CD4-positive, CD25-positive, alpha-beta regulatory T cell (primary cell): ENCODE measurements at regions not wholly inside any gene's neighbourhood (a gene's known extent, or its start where the extent isn't known, plus 50 kb on each side); places are given as distances from the start of the nearest gene placed in this dataset.

Source experiments
- ATAC-seq, 2 donors: fragments of 150-1000 bp; cut with Tn5 transposase; one replicate each; pipeline ENCODE4 v1.10.0; 2021; ENCODE audit warnings: low read depth in 2 of 2, moderate number of reproducible peaks in 2 of 2, moderate library complexity in 1 of 2
- DNase-seq, 3 donors: peaks; one replicate each; pipeline versions ENCODE4 v3.0.0 to v3.0.0-alpha.2; 2012 to 2022; ENCODE audit warnings: mixed read lengths in 1 of 3
- H3K27ac ChIP-seq: one replicate; pipeline ENCODE4 v1.7.0; 2013; ENCODE audit warnings: mild to moderate bottlenecking, low read length; ENCODE audit not compliant: insufficient read depth, poor library complexity, severe bottlenecking
- H3K27me3 ChIP-seq: one replicate; pipeline ENCODE4 v1.7.0; 2013; ENCODE audit warnings: low read length; ENCODE audit not compliant: control insufficient read depth, insufficient read depth
- H3K36me3 ChIP-seq: one replicate; pipeline ENCODE4 v1.7.0; 2013; ENCODE audit warnings: mild to moderate bottlenecking, low read length, moderate library complexity; ENCODE audit not compliant: control insufficient read depth, insufficient read depth
- H3K4me1 ChIP-seq: 2 replicates; pipeline ENCODE4 v1.7.0; 2013; ENCODE audit warnings: mild to moderate bottlenecking, low read length; ENCODE audit not compliant: insufficient read depth, control insufficient read depth, poor library complexity, severe bottlenecking
- H3K4me3 ChIP-seq: one replicate; pipeline ENCODE4 v1.7.0; 2013; ENCODE audit warnings: low read depth, mild to moderate bottlenecking, low read length, moderate library complexity
- H3K9me3 ChIP-seq, 2 experiments: 1 replicate in 1 of 2; 2 replicates in 1 of 2; pipeline ENCODE4 v1.7.0; 2013; ENCODE audit warnings: low read length in 2 of 2, mild to moderate bottlenecking in 1 of 2, moderate library complexity in 1 of 2; ENCODE audit not compliant: control insufficient read depth in 2 of 2
- H3K27ac Mint-ChIP-seq, 3 donors: one replicate each; pipeline ENCODE4 v1.8.0; 2020 to 2022; ENCODE audit warnings: mild to moderate bottlenecking in 3 of 3, mixed read lengths in 3 of 3, moderate library complexity in 2 of 3
- H3K27me3 Mint-ChIP-seq: one replicate; pipeline ENCODE4 v1.8.0; 2022; ENCODE audit warnings: mild to moderate bottlenecking, mixed read lengths
- H3K36me3 Mint-ChIP-seq: one replicate; pipeline ENCODE4 v1.8.0; 2020; ENCODE audit warnings: mixed read lengths
- H3K4me1 Mint-ChIP-seq, 4 donors: one replicate each; pipeline ENCODE4 v1.8.0; 2020 to 2022; ENCODE audit warnings: mixed read lengths in 4 of 4, mild to moderate bottlenecking in 1 of 4
- H3K4me3 Mint-ChIP-seq, 4 donors: one replicate each; pipeline ENCODE4 v1.8.0; 2020 to 2022; ENCODE audit warnings: mild to moderate bottlenecking in 4 of 4, mixed read lengths in 4 of 4, moderate library complexity in 3 of 4
- H3K9me3 Mint-ChIP-seq, 7 donors: one replicate each; pipeline ENCODE4 v1.8.0; 2020 to 2022; ENCODE audit warnings: mixed read lengths in 7 of 7, mild to moderate bottlenecking in 3 of 7, moderate library complexity in 2 of 7

DNA sequence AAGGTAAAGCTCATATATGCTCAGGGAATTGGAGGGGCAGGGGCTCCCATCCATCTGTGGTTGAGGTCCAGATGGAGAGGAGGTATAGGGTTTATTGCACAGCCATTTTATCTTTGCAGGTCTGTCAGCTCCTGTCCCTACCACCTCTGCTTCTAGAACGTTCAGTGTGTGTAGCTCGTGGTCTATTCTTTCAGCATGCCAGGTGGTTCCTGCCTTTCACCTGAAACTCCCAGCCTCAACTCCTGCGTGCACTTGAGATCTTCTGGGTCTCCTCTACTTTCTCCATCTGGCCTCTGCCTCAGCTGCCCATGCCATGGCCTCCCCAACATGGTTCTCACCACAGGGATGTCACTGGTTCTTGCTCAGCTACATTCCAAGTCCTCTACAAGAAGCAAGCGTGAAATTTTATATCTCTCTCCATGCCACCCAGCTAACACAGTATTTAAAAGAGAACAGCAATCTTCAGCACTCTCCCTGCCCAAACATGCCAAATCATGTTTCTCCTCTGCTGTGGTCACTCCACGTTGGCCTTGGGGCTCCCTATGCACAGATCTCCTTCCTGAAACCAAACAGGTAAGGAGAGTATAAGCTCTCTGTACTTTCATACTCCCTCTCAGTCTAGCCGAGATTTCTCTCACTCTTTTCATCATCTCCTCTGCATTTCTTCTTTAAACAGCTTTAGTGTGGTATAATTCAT is 157.8 kb upstream of the TRPC6 start:
- Mint-ChIP-seq H3K4me1 (no peaks in the 10 kb centered on the region), H3K4me3 (no peak overlapping the region), H3K27ac (no peak overlapping the region), H3K36me3 (no peaks in the 10 kb centered on the region), H3K27me3 (no peaks in the 10 kb centered on the region), H3K9me3 (peaks cover 0 to 6% (median 2%) of the 10 kb centered on the region in 7 donors)
- Histone ChIP-seq H3K4me1 (no peaks in the 10 kb centered on the region), H3K27me3 (no peaks in the 10 kb centered on the region), H3K4me3 (no peak overlapping the region), H3K9me3 (no peaks in the 10 kb centered on the region), H3K27ac (no peak overlapping the region), H3K36me3 (no peaks in the 10 kb centered on the region)
- ATAC-seq (no peak), DNase-seq (no peak)

DNA sequence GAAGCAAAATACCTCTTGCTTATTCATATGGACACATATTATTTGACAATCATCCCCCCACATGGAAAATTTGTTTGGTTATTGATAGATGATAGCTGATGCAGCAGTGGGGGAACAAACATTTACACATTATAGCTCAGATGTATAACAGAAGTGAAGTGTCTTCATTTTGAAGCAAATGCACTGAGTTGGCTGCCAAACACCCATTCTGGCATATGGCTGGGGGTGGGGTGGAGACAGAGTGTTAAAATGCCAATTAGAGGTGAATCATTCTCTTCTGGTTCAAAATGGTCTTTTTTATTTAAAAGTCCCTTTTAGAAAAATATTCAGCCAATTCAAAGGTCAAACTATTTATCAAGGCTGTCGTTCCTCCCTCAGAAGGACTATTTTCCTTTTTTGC is 157.3 kb upstream of the TRPC6 start:
- Histone ChIP-seq H3K36me3 (no peaks in the 10 kb centered on the region), H3K4me1 (no peaks in the 10 kb centered on the region), H3K9me3 (no peaks in the 10 kb centered on the region), H3K27ac (no peak overlapping the region), H3K4me3 (no peak overlapping the region), H3K27me3 (no peaks in the 10 kb centered on the region)
- ATAC-seq, result no peak
- Mint-ChIP-seq H3K4me1 (no peaks in the 10 kb centered on the region), H3K27ac (no peak overlapping the region), H3K4me3 (no peak overlapping the region), H3K9me3 (peaks cover 0 to 6% (median 2%) of the 10 kb centered on the region in 7 donors), H3K36me3 (no peaks in the 10 kb centered on the region), H3K27me3 (no peaks in the 10 kb centered on the region)
- no peak for DNase-seq

DNA sequence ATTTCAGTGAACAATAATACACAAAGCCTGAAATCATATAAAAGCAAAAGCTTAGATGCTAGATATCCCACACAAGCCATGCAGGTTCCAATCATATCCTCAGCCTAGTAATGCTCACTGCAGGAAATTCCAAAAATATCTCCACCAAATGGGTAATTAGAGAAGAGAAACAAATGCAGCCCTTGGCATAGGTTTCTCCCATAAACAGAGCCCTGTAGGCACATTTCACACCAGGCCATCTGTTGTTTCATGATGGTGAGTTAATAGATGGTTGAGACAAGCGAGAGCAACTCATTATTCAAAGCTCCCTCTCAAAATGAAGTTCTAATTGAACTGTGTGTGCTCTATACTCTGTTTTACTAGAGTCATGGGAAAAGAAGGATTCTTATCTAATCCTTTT is 154.6 kb upstream of the TRPC6 start:
- H3K27me3 ChIP-seq, result no peaks in the 10 kb centered on the region
- H3K36me3 Mint-ChIP-seq, result no peaks in the 10 kb centered on the region
- H3K9me3 ChIP-seq, result no peaks in the 10 kb centered on the region
- ATAC-seq, result no peak
- H3K4me3 Mint-ChIP-seq, result no peak overlapping the region
- no peak overlapping the region for H3K4me3 ChIP-seq
- H3K27me3 Mint-ChIP-seq, result no peaks in the 10 kb centered on the region
- H3K9me3 Mint-ChIP-seq, result peaks cover 0 to 6% (median 2%) of the 10 kb centered on the region in 7 donors
- H3K4me1 Mint-ChIP-seq, result no peaks in the 10 kb centered on the region
- no peaks in the 10 kb centered on the region for H3K36me3 ChIP-seq
- H3K27ac Mint-ChIP-seq, result no peak overlapping the region
- DNase-seq, result no peak
- no peaks in the 10 kb centered on the region for H3K4me1 ChIP-seq
- H3K27ac ChIP-seq, result no peak overlapping the region

DNA sequence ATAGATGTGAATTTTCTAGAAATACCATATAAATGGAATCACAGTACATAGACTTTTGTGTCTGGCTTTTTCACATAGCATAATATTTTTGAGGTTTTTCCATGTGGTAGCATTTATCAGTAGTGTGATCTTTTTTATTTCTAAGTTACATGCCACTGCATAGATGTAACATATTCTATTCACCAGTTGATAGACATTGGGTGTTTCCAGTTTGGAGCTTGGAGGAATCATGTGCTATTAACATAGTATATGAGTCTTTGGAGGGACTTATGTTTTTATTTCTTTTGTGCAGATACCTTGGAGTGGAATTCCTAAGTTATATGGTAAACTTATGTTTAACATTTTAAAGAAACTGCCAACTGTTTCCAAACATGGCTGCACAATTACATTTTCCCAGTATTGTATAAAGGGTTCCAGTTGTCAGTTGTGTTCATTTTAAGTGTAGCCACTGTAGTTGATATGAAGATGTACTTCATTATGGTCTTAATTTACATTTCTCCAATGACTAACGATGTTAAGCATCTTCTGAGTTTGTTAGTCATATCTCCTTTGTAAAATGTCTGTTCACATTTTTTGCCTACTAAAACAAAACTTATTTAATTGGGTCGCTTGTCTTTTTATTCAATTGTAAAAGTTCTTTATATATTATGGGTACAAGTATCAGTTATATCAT is 145.7 kb upstream of the TRPC6 start:
- H3K27ac Mint-ChIP-seq, result no peak overlapping the region
- Histone ChIP-seq H3K4me3 (no peak overlapping the region), H3K27ac (no peak overlapping the region), H3K9me3 (no peaks in the 10 kb centered on the region), H3K36me3 (no peaks in the 10 kb centered on the region), H3K4me1 (no peaks in the 10 kb centered on the region), H3K27me3 (no peaks in the 10 kb centered on the region)
- no peak overlapping the region for H3K4me3 Mint-ChIP-seq
- peaks cover 0 to 2% (median 0%) of the 10 kb centered on the region in 7 donors for H3K9me3 Mint-ChIP-seq
- DNase-seq (no peak), ATAC-seq (no peak)
- H3K36me3 Mint-ChIP-seq, result no peaks in the 10 kb centered on the region
- no peaks in the 10 kb centered on the region for H3K4me1 Mint-ChIP-seq
- no peaks in the 10 kb centered on the region for H3K27me3 Mint-ChIP-seq

DNA sequence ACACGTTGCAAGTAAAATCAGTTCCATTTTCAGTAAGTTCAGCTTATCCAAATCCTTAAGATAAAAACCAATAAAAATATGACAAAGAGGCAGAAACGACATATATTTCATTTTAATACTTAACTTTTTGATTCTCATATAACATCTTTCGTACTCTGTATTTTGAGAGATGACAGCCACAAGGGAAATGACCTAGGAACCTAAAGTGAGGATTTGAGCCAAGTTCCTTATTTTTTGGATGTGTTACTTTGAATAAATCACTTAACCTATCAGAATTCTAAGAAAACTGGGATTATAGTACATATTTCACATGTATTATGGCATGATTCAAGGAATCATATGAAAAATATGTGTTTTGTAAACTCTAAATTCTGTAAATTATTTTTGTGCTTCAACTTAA is 143.6 kb upstream of the TRPC6 start:
- no peak overlapping the region for H3K27ac Mint-ChIP-seq
- H3K4me3 ChIP-seq, result no peak overlapping the region
- H3K27ac ChIP-seq, result no peak overlapping the region
- no peak overlapping the region for H3K4me3 Mint-ChIP-seq
- DNase-seq (no peak), ATAC-seq (no peak)
- H3K36me3 Mint-ChIP-seq, result no peaks in the 10 kb centered on the region
- H3K9me3 Mint-ChIP-seq, result peaks cover 0 to 2% (median 0%) of the 10 kb centered on the region in 7 donors
- H3K27me3 ChIP-seq, result no peaks in the 10 kb centered on the region
- no peaks in the 10 kb centered on the region for H3K36me3 ChIP-seq
- no peaks in the 10 kb centered on the region for H3K4me1 ChIP-seq
- no peaks in the 10 kb centered on the region for H3K27me3 Mint-ChIP-seq
- no peaks in the 10 kb centered on the region for H3K9me3 ChIP-seq
- no peaks in the 10 kb centered on the region for H3K4me1 Mint-ChIP-seq

DNA sequence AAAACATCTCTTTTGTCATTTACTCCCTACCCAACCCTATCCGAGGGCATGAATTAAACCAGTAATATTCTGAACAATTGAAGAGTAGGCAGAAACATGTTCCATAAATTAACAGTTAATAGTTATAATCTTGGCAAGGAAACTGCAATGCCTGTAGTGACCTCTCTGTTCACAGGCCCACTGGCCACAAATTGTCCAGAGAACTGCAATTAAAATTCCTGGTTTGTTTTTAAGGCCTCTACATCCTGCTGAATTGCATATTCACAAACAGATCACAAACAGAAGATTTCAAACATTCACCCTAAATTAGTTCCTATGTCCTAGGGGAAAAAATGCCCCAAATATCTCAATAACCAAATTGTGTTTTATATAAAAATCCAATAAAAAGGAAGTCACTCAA is 143.2 kb upstream of the TRPC6 start:
- no peak overlapping the region for H3K27ac Mint-ChIP-seq
- H3K4me1 ChIP-seq, result no peaks in the 10 kb centered on the region
- no peak for ATAC-seq
- H3K27me3 Mint-ChIP-seq, result no peaks in the 10 kb centered on the region
- H3K27ac ChIP-seq, result no peak overlapping the region
- no peaks in the 10 kb centered on the region for H3K36me3 ChIP-seq
- no peak overlapping the region for H3K4me3 Mint-ChIP-seq
- H3K9me3 ChIP-seq, result no peaks in the 10 kb centered on the region
- no peak overlapping the region for H3K4me3 ChIP-seq
- no peaks in the 10 kb centered on the region for H3K36me3 Mint-ChIP-seq
- H3K4me1 Mint-ChIP-seq, result no peaks in the 10 kb centered on the region
- DNase-seq, result no peak
- H3K9me3 Mint-ChIP-seq, result peaks cover 0 to 2% (median 0%) of the 10 kb centered on the region in 7 donors
- no peaks in the 10 kb centered on the region for H3K27me3 ChIP-seq

DNA sequence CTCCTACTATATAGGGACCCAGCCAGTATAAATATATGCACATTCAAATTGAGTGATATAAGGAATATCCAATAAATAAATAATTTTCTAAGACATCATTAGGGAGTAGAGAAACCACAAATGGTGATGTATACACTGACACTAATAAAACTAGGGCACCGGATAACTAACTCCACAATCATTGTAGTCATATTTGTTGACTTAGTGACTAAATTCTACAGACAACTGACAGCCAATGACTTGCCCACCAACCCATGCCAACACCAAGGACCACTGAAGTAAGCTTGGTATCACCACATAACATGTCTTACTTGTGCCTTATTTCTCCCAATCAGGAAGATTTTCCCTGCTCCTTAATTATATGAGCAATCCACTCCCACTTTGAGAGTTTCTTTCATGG is 139.6 kb upstream of the TRPC6 start:
- Mint-ChIP-seq H3K4me1 (no peaks in the 10 kb centered on the region), H3K4me3 (no peak overlapping the region), H3K36me3 (no peaks in the 10 kb centered on the region), H3K27me3 (no peaks in the 10 kb centered on the region), H3K9me3 (peaks cover 0 to 2% (median 0%) of the 10 kb centered on the region in 7 donors), H3K27ac (no peak overlapping the region)
- no peak for DNase-seq
- no peak overlapping the region for H3K4me3 ChIP-seq
- no peaks in the 10 kb centered on the region for H3K9me3 ChIP-seq
- no peaks in the 10 kb centered on the region for H3K4me1 ChIP-seq
- no peak overlapping the region for H3K27ac ChIP-seq
- H3K36me3 ChIP-seq, result no peaks in the 10 kb centered on the region
- no peaks in the 10 kb centered on the region for H3K27me3 ChIP-seq
- no peak for ATAC-seq

DNA sequence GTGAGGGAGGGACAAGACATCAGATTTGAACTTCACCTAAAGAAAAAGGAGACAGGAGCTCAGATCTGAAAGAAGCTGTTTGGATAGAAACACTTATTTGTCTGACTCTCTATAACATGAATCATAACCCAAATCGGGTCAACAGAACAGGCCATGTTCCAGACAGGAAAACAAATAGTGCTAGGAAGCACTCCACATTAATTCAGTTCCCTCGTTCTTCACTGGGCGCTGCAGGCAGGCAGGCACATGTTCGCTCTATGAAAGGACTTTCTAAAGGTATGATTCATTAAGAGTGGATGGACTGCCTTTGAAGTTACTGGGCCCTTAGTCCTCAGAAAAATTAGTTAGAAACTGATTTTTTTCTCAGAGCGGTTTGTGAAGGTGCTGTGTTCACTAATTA is 137.5 kb upstream of the TRPC6 start:
- no peak overlapping the region for H3K27ac ChIP-seq
- H3K4me1 ChIP-seq, result no peaks in the 10 kb centered on the region
- H3K4me3 ChIP-seq, result no peak overlapping the region
- H3K27me3 ChIP-seq, result no peaks in the 10 kb centered on the region
- H3K36me3 ChIP-seq, result no peaks in the 10 kb centered on the region
- Mint-ChIP-seq H3K4me3 (no peak overlapping the region), H3K4me1 (no peaks in the 10 kb centered on the region), H3K36me3 (no peaks in the 10 kb centered on the region), H3K27ac (no peak overlapping the region), H3K27me3 (no peaks in the 10 kb centered on the region), H3K9me3 (peaks cover 0 to 3% (median 0%) of the 10 kb centered on the region in 7 donors)
- DNase-seq, result no peak
- no peaks in the 10 kb centered on the region for H3K9me3 ChIP-seq
- ATAC-seq, result no peak
